ENCODE measurements at regions not wholly inside any gene's neighbourhood (a gene's known extent, or its start where the extent isn't known, plus 50 kb on each side); places are given as distances from the start of the nearest gene placed in this dataset.

GRCh38 chr1:194693244-194693643, 1506.8 kb upstream of the B3GALT2 start:
- no peak for TF ChIP-seq CTCF (IDR thresholded peaks at IDR 0.05; ENCODE audit: extremely low read depth in 1 of 2, insufficient read depth in 1 of 2, low read depth in 1 of 2, low read length in 2 of 2)
- TF ChIP-seq MAX (IDR thresholded peaks at IDR 0.05; ENCODE audit: insufficient read depth, insufficient read length): no peak
- TF ChIP-seq POLR2A (IDR thresholded peaks at IDR 0.05; ENCODE audit: low read depth, low read length): no peak
- no peak for TF ChIP-seq JUN (IDR thresholded peaks at IDR 0.05; ENCODE audit: borderline replicate concordance, insufficient read depth, insufficient read length, low read depth)
- TF ChIP-seq MYC (IDR thresholded peaks at IDR 0.05; ENCODE audit: low read depth, low read length): no peak
- TF ChIP-seq EZH2 (IDR thresholded peaks at IDR 0.05; ENCODE audit: borderline replicate concordance, low read depth, low read length, severe bottlenecking): no peak
- TF ChIP-seq POLR2AphosphoS5 (IDR thresholded peaks at IDR 0.05; ENCODE audit: insufficient read depth, low read depth, low read length): no peak
- no peak for TF ChIP-seq GATA2 (IDR thresholded peaks at IDR 0.05; ENCODE audit: insufficient read depth, insufficient read length, low read depth, low read length)
- TF ChIP-seq FOS (IDR thresholded peaks at IDR 0.05; ENCODE audit: borderline replicate concordance, insufficient read depth, low read length): no peak
